SW 1271 (cell line): ENCODE measurements at regions not wholly inside any gene's neighbourhood (a gene's known extent, or its start where the extent isn't known, plus 50 kb on each side); places are given as distances from the start of the nearest gene placed in this dataset.

ENCODE experiments used
- DNase-seq, 2 experiments: peaks; one replicate each; lab custom pipeline; 2025; lab: John Stamatoyannopoulos, UW

DNA sequence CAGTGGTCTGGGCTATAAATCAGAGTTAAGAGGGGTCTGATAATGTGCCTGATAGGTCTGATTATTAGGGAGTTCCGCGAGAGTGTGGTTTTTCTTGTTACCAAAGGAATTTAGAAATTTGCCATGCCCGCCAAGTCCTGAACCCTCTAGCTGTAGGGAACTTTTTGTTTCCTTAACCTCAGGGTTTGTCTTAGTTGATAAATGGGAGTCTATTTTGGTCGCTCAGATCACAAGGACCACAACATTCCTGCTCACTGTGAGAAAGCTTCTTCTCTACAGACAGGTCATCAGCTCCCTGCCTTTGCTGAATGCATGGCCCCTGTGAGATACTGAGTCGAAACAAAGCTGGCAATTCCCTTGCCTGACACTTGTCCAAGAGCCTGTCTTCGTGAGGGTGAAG is 497.8 kb downstream of the HS3ST4 start:
- DNase-seq = no peak

DNA sequence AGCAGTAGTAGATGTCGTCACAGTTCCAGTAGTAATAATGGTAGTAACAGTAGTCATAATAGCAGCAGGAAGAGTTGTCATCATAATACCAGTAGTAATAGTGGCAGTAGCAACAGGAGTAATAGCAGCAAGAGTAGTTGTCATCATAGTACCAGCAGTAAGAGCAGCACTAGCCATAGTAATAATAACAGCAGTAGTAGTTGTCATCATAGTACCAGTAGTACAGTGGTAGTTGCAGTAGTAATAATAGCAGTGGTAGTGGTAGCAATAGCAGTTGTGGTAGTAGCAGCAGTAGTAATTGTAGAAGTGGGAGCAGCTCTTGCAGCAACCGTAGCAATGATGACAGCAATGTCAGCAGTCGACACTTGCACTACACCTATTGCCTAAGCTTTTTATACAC is 502.8 kb downstream of the HS3ST4 start:
- DNase-seq = no peak

DNA sequence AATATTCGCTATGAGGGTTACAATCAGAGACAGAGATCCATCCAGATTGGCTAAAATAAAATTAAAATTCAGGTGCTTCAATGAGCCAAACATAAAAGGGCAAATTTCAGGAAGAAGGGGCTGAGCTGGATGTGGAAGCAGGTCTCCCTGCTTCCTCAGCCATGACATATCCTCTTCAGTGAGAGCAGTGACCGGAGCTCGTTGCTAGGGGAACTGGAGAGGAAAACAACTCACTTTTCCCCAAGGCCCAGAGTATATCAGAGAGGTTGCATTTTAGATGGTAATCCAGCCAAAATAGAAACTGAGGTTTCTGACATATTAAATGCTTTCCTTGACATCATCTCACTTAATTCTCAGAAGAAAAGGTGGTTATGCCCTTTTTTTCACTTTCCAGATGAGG is 503.5 kb downstream of the HS3ST4 start:
- no peak for DNase-seq

DNA sequence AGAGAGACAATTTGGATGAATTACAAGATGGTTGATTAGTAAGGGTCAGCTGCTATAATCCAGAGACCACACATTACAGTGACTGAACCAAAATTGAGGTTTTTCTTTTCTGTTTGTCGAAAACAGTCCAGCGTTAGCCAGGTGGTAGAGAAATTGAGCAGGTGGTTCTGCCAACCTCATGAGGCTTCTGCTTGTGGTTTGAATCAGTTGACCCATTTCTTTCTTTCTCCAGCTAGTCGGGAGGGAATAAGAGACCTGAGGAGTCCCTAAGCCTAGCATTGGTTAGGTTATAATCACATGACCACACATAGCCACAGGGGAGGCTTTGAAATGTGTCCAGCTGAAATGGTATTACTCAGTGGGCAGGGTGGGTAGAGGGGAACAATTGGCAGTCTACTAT is 504.6 kb downstream of the HS3ST4 start:
- no peak for DNase-seq

DNA sequence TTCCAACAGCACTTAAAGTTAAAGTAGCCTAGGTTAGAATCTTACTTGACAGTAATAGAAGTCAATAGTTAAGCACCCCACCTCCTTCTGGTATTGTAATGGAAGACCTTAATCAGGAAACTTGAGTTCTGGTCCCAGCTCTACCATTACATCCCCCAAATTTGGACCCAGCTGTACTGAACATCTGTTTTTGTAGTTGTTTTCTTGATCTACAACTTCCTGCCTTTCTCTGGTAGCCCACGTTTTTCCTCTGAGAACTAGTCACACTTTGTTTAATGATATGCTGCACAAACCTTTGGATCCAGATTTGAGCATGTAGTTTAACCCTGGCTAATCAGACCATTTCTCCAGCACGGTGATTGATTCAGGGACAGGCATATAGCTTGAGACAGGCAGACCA is 505.0 kb downstream of the HS3ST4 start:
- no peak for DNase-seq

DNA sequence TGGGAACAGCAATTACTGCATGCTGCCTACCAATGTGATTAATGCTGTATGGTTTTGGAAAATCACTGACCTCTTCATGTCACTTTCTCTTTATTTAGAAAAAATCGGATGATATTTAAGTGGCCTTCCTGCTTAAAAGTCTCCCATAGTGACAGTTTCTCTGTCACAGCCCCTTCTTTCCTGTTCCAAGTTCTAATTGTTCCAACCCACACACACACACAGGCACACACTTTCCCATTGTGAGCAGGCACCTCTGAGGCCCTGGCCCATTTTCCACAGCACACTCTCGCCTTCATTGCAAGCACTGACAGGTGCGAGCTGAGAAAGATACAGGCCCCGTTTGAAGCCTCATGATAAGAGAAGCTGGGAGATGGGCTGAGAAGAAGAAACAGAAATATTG is 505.9 kb downstream of the HS3ST4 start:
- DNase-seq = no peak

DNA sequence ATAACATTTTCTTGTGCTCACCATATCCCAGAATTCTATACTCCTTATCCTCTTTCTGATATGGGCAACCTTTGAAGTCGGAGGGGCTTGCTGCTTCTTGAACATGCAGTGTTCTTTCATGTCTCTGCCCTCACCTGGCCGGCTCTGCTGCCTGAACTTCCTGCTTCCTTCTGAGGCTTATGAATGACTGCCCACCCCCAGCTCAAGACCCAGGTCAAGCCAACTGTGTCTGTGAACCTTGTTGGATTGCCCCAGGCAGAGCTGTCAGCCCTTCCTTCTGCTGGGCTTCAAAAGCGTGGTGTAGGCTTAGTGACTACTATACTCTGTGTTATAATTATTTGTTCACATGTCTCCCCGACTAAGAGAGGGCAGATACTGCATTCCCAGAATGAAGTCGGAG is 506.5 kb downstream of the HS3ST4 start:
- no peak for DNase-seq

DNA sequence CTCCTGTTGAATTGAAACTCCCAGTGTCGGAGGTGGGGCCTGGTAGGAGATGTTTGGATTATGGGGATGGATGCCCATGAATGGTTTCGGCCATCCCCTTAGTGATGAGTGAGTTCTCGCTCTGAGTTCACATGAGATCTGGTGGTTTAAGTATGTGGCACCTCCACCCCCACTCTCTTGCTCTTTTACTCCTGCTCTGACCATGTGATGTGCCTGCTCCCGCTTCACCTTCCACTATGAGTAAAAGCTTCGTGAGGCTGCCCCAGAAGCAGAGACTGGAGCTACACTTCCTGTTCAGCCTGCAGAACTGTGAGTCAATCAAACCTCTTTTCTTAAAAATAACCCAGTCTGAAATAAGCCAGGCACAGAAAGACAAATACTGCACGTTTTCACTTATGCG is 512.4 kb downstream of the HS3ST4 start:
- no peak for DNase-seq

DNA sequence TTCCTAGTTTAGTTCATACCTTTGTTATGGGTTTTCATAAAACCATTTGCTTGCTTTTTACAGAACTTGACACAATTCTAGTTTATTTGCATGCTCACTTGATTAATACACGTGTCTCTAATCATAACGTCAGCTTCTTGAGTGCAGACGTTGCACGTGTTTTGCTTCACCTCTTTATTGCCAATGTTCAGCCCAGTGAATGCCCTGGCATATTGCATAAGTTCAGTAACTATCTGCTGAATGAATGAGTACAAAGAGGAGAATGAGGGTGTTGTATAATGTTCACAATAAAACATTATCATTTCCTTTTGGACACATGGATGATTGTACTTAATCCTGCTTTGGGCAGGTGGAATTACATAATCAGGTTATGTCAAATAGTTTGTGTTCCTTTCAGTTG is 519.8 kb downstream of the HS3ST4 start:
- no peak for DNase-seq

DNA sequence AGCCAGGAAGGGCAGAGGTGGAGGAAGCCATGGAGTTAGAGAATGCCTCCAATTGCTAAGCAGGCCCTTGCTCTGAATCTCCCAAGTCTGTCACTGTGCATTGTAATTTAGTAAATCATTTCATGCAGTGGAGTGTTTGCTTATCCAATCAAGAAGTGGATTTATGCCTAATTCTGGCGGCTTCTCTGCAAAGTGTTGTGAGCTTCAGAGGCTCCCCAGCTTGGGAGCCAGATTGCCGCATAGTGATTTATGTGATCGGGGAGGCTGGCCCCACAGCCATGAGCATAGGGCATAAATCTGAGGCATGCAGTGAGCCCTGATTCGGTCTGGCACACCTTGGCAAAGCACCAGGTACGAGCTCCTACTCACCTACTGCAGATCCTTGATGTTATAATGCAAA is 520.8 kb downstream of the HS3ST4 start:
- DNase-seq = no peak

DNA sequence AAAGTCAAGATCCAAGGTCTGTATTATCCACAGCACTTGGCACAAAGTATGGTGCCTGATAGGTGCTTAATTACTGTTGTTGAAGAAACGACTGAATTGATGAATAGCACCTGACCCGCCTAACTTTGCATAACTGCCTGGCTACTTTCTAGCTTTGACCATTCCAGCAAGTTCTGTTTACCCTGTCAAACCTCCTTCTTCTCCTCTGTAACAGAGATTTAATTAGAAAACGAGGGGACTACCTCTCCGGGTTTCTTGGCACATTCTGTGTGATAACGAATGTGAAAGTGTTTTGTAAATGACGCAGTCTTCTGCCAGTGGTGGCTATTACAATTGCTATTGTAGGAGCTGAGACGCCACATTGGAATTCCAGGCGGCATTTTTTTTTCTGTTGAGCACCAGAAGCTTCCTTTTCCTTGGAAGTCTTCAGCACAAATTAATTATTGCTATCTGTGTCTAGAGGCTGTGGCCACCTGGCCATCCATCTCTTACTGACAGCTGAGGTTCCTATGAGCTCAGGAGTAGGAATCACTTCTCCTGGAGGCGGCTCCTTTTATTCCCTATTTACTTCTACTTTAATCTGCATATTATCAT is 522.9 kb downstream of the HS3ST4 start:
- DNase-seq = no peak

DNA sequence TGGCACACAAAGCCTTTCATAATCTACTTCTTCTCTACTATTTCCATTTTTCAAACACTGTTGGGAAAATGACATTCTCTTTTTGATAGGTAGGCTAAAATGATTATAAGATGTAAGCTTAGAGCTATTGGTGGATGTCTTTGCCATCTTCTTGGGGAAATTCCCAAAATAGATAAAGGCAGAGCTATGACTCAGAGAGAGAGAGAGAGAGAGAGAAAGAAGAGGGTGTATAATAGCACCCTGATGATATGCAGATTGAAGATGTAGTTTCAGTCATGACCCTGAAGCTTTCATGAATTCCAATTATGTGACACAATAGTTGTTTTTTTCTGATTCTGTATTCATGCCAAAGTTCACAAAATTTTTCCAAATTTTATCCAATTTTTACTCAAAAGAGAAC is 529.1 kb downstream of the HS3ST4 start:
- no peak for DNase-seq

DNA sequence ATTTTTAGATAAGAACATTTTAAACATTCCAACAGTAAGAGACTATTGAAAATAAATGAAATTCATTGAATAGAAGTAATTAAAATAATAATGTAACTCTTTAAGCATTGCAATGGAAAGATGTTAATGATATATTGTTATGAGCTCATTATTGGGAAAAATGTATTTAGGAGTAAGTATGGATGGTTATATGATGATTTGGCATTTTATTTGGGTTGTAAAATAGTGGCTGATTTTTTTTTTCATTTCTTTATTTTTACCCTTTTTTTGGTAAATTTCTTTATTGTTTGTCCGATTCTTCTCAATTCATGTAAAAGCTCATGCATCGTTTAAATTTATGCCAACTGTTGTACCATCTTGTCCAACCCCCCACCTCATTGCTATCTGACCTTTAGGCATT is 539.9 kb downstream of the HS3ST4 start:
- no peak for DNase-seq

DNA sequence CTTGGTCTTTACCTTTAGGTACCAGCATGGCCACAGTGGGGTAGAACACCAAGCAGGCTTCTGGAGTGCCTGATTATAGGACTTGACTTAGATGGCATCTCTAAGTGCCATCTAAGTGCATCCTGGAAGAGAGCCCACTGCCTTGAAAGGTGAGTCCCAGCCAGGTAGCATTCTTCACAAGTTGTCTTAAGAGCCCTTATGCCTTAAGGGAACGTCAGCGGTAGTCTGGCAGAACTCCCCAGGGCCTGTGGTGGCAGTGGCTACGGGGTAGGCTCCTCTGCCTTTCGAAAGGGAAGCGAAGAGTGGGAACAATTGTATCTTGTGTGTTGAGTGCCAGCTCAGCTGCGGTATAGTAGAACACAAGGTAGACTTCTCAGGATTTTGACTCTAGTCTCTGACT is 549.0 kb downstream of the HS3ST4 start:
- no peak for DNase-seq

DNA sequence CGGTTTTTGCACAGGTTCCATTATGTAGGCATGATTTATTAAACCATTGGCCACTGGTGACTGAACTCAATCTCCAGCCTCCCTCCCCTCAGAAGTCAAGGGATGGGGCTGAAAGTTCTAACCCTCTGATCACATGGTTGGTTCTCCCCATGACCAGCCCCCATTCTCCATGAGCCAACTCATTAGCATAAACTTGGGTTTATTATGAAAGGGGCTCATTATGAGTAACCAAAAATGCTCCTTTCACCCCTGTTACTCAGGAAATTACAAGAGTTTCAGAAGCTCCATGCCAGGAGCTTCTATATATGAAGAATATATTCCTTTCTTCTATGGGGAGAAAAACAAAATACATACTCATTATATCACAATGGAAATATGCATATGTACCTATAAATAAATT is 555.3 kb downstream of the HS3ST4 start:
- no peak for DNase-seq

DNA sequence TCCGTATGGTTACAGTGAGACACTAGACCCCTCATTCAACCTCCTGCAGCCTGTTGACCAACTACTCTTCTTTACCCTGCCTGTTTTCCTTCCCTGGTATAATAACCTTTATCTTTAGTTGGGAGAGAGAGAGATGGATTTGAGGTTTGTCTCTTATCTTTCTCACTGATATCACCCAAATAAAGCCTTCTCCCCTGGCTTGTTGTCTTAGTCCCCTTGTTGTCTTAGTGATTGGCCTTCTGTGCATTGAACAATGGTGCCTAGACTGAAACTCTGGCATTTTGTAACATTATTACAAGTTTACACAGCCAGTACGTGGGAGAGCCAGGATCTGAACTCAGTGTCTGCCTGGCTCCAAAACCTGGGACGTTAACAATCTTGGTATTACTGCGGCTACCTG is 560.8 kb downstream of the HS3ST4 start:
- DNase-seq = no peak

DNA sequence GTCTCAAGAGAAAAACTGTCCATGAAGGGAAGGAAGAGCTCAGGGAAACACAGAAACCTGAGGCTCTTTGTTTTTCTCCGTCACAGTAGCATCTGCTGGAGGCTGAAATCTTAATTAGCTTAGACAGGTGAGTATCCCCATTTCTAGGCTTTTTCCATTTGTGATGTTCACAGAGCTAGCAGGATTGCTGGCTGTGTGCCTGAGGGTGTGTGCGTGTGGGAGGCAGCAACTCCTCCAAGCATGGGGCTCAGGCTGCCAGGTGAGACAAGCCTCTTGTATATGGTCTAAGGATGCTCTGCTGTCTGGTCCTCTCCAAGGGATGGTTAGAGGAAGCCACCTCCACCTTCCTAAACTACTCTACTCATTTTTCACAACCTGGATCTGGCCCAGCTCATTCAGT is 569.9 kb downstream of the HS3ST4 start:
- DNase-seq = no peak

DNA sequence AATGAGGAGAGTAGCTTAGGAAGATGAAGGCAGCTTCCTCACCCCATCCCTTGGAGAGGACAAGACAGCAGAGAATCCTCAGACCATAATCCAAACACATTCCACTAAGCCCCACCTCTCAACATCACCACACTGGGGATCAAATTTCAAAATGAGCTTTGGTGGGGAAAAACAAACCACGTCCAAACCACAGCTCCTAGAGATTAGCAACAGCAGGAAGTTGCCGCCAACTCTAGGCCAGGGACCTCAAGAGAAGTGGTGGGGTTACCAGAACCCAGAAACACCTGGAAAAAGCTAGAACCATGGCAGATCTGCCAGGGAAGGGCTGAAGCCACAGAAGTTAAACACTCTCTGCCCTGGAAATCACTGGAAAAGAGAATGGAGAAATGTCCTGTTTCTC is 571.6 kb downstream of the HS3ST4 start:
- no peak for DNase-seq

DNA sequence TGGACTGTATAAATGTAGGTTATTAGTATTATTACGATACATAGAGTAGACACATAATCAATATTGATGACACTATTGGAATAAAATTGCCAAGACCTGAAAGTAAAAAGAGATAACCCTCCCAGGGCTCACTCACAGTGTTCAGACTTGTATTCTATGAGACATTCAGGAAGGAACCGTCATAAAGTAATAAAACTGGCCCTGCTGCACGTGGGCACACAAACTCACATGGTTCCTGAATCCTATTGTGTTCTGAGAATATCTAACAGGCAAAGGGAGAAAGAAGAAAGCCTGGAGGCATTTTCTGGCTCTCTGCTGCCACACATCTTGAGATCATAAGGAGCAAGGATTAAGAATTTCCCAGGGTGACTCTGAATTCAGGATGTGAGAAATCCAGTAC is 575.9 kb downstream of the HS3ST4 start:
- DNase-seq = no peak

DNA sequence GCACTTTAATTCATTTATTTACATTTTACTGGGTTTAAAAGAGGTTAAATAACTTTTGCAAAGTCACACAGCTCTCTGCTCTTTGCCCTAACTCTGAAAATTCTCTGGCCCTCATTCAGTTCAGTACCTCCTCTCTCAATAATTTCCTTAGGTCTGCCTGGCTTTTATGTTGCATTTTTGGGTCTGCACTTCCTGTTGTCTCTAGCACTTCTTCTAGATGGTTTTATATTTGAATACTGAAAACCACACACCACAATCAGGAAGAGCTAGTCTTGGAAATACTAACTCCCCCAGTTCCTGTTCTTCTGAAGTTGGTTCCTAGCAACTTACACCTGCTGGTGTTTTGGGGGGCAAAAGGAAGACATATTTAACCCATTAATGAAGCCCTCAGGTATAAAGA is 577.9 kb downstream of the HS3ST4 start:
- DNase-seq = no peak

DNA sequence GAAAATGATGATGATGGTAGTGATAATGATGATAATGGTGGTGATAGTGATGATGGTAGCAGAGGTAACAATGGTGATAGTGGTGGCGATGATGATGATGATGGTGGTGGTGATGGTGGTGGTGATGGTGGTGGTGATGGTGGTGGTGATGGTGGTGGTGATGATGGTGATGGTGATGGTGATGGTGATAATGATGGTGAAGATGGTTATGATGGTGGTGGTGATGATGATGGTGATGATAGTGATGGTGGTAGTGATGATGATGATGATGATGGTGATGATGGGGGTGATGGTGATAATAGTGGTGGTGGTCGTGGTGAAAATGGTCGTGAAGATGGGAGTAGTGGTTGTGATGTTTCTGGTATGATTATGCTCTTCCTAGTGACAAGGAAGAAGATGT is 581.8 kb downstream of the HS3ST4 start:
- DNase-seq = no peak

DNA sequence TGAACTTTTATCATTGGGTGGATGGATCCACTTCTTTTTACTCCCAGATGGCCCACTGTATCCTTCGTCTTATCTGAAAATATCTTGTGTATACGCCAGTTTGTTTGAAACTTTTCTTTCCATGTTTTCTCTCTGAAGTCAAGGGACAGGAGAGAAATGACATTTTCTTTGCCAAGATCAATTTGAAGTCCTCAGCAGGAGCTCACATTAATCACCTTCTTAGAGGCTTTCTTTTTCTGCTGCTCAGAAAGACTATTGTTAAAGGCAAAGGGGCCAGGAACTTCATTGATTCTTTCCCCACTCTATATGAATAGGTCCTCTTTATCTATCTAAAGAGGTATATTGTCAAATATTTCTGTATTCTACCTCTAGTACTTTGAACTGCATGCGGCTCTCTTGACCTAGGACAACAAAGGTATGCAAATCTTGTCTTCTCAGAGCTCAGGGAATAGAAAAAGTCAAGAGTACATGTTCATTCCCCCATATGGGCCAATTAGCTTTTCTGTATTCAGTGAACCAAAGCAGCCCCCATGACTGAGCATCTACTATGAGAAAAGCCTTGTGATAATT is 583.3 kb downstream of the HS3ST4 start:
- DNase-seq = no peak

DNA sequence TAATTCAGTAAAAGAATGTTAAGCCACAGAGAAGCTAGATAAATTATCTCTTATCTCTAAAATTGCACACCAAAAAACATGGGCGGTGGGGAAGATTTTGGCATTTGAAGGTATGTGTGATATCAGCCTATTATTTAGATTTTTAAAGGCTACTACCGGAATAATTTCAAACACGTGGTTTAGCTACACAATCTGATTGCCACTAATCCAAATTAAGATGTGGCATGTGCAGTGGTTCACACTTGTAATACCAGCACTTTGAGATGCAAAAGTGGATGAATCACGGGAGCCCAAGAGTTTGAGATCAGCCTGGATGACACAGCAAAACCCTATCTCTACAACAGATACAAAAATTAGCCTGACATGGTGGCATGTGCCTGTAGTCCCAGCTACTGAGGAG is 584.5 kb downstream of the HS3ST4 start:
- no peak for DNase-seq

DNA sequence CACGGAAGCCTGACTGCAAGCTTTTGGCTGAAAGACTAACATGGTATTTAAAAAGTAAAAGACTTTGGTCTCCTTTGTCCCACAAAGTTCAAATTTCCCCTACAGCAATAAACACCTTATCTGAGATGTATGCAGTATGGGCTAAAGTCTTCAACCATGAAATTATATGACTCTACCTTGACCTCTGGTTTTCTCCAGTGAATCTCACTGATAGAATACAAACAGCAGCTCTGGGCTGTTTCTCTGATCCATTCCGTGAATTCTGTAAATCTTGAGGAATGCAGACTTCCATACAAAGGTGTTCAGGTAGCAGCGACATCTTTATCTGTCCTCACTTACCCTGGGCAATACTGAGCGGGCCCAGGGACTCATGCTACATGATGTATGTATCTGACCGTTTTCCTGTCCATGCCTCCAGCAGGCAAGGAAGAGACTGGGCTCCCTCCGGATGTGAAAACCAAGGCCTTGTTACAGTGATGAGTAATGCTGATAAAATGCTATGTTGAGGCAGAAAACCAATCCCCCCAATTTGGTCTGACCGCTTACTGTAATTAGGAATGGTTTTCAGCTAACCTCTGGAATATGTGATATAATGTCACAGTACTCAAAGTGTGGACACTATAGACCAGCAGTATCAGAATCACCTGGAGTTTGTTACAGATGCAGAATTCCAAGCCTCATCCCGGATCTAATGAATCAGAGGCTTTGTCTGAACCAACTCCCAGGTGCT is 589.8 kb downstream of the HS3ST4 start:
- no peak for DNase-seq
